Caco-2 (cell line): ENCODE measurements at regions not wholly inside any gene's neighbourhood (a gene's known extent, or its start where the extent isn't known, plus 50 kb on each side); places are given as distances from the start of the nearest gene placed in this dataset.

Experiments
- BruUV-seq: library from RNA; stranded (reverse); fragments of 400-500 nt; replicated peaks from 2 replicates; lab custom pipeline; 2021; lab: Mats Ljungman, UMichigan
- CTCF ChIA-PET: fragments of 300-600 bp; sonication (Branson Sonifier 250); formaldehyde crosslinking; loops from one replicate; lab custom pipeline; 2022; ENCODE audit warnings: antibody characterized with exemption; lab: Charles Lee
- POLR2A ChIA-PET: fragments of 300-600 bp; sonication (Branson Sonifier 250); formaldehyde crosslinking; loops from one replicate; lab custom pipeline; 2022; ENCODE audit warnings: antibody characterized with exemption; lab: Charles Lee
- DNase-seq, 2 experiments: peaks; one replicate each; pipeline versions ENCODE4 v3.0.0 to v3.0.0-alpha.2; 2020 to 2022
- H3K27me3 ChIP-seq: replicated peaks from 2 replicates; pipeline ENCODE4 v1.6.0; 2011; ENCODE audit warnings: low read length; ENCODE audit not compliant: control insufficient read depth, insufficient read depth
- H3K36me3 ChIP-seq: 2 replicates; pipeline ENCODE4 v1.5.1; 2011; ENCODE audit warnings: low read length; ENCODE audit not compliant: control insufficient read depth, insufficient read depth
- H3K4me1 ChIP-seq: fragments of 250-450 bp; sonication (Bioruptor Pico); 2 replicates; pipeline ENCODE4 v1.5.1; 2020; ENCODE audit warnings: mild to moderate bottlenecking
- H3K4me3 ChIP-seq: 2 replicates; pipeline ENCODE4 v1.5.1; 2011; ENCODE audit warnings: low read depth, mild to moderate bottlenecking, control low read depth, low read length
- H3K9me3 ChIP-seq: fragments of 250-450 bp; sonication (Bioruptor Pico); 2 replicates; pipeline ENCODE4 v1.5.1; 2020; ENCODE audit warnings: mild to moderate bottlenecking, moderate library complexity
- H3K27ac Mint-ChIP-seq: one replicate; pipeline ENCODE4 v1.8.0; 2022; ENCODE audit warnings: mixed read lengths; ENCODE audit not compliant: unreplicated experiment
- H3K27me3 Mint-ChIP-seq: one replicate; pipeline ENCODE4 v1.8.0; 2022; ENCODE audit warnings: mixed read lengths; ENCODE audit not compliant: insufficient read depth, unreplicated experiment
- H3K36me3 Mint-ChIP-seq: one replicate; pipeline ENCODE4 v1.8.0; 2022; ENCODE audit warnings: mild to moderate bottlenecking, mixed read lengths; ENCODE audit not compliant: insufficient read depth, unreplicated experiment
- H3K4me1 Mint-ChIP-seq: one replicate; pipeline ENCODE4 v1.8.0; 2022; ENCODE audit warnings: low read depth, mixed read lengths; ENCODE audit not compliant: unreplicated experiment
- H3K4me3 Mint-ChIP-seq: one replicate; pipeline ENCODE4 v1.8.0; 2022; ENCODE audit warnings: mild to moderate bottlenecking, moderate library complexity, mixed read lengths; ENCODE audit not compliant: unreplicated experiment
- H3K9me3 Mint-ChIP-seq: one replicate; pipeline ENCODE4 v1.8.0; 2022; ENCODE audit warnings: mixed read lengths; ENCODE audit not compliant: unreplicated experiment
- intact Hi-C: fragments of 100-400 bp; cut with micrococcal nuclease; formaldehyde crosslinking; loops from one replicate; pipeline ENCODE4 v1.10.0; 2022; ENCODE audit not compliant: unreplicated experiment
- TF ChIP-seq, protein P1 (sequence below), 2 experiments: fragments of 200-600 bp in 1 of 2; IDR thresholded peaks; 1 replicate in 1 of 2; 2 replicates in 1 of 2; pipeline versions ENCODE4 v1.5.1 to v1.8.0; 2011 to 2022; ENCODE audit warnings: antibody characterized with exemption in 1 of 2, control low read depth in 1 of 2, inconsistent platforms in 1 of 2, low read depth in 1 of 2, low read length in 1 of 2, mild to moderate bottlenecking in 1 of 2, moderate library complexity in 1 of 2; ENCODE audit not compliant: insufficient read depth in 1 of 2, severe bottlenecking in 1 of 2, unreplicated experiment in 1 of 2

DNA sequence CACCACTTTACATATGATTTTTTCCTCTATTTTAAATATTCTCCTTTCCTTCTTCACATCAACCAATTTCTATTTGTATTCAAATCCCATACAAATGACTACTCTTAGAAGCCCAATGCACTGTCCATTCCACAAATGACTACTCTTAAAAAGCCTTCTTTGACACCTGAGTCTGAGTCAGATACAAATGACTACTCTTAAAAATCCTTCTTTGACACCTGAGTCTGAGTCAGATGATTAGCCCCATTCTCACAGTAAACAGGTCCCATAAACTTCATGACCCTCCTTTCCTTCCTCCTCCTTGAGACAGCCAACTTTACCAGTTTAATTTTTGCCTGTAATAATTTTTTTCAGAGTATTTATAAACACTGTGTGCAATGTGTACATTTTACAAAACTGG is 231.3 kb upstream of the USP25 start:
- ChIA-PET POLR2A (no interaction called here), CTCF (no interaction called here)
- no peak overlapping the region for H3K4me3 ChIP-seq
- BruUV-seq: no TSS peak
- H3K27me3 ChIP-seq: no peaks in the 10 kb centered on the region
- no peaks in the 10 kb centered on the region for H3K36me3 Mint-ChIP-seq
- intact Hi-C loops: loop anchor here (5.0 kb wide), 1 partner anchor 254 kb away; no protein-coding TSS in a partner anchor
- H3K4me1 ChIP-seq: no peaks in the 10 kb centered on the region
- no peaks in the 10 kb centered on the region for H3K36me3 ChIP-seq
- no peaks in the 10 kb centered on the region for H3K9me3 ChIP-seq
- H3K9me3 Mint-ChIP-seq: no peaks in the 10 kb centered on the region
- no peak for DNase-seq
- no peak overlapping the region for H3K27ac Mint-ChIP-seq
- TF ChIP-seq, protein P1, sequence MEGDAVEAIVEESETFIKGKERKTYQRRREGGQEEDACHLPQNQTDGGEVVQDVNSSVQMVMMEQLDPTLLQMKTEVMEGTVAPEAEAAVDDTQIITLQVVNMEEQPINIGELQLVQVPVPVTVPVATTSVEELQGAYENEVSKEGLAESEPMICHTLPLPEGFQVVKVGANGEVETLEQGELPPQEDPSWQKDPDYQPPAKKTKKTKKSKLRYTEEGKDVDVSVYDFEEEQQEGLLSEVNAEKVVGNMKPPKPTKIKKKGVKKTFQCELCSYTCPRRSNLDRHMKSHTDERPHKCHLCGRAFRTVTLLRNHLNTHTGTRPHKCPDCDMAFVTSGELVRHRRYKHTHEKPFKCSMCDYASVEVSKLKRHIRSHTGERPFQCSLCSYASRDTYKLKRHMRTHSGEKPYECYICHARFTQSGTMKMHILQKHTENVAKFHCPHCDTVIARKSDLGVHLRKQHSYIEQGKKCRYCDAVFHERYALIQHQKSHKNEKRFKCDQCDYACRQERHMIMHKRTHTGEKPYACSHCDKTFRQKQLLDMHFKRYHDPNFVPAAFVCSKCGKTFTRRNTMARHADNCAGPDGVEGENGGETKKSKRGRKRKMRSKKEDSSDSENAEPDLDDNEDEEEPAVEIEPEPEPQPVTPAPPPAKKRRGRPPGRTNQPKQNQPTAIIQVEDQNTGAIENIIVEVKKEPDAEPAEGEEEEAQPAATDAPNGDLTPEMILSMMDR (IDR thresholded peaks at IDR 0.05; ENCODE audit: insufficient read depth in 1 of 2, low read depth in 1 of 2, low read length in 1 of 2, severe bottlenecking in 1 of 2, unreplicated experiment in 1 of 2): no peak
- no peaks in the 10 kb centered on the region for H3K27me3 Mint-ChIP-seq
- H3K4me3 Mint-ChIP-seq: no peak overlapping the region
- H3K4me1 Mint-ChIP-seq: peaks cover under 1% of the 10 kb centered on the region

DNA sequence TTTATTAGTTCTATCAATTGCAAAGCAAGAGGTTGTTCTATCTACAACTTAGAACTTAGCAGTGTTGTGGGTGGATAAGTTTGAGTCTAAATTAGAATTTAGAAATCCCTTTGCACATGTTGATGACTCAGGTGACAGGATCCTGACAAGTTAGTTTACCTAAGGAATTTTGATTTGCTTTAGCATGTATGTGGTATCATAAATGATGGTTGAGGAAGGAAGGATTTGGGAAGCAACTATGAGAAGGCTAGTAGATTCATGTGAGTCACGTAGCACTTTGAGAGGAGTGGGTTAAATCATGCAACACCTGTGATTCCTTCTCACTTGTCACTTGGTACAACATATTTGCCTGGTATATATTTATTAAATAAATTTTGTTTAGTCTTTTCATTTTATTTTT is 223.7 kb upstream of the USP25 start:
- H3K27me3 Mint-ChIP-seq: no peaks in the 10 kb centered on the region
- Histone ChIP-seq H3K4me3 (no peak overlapping the region), H3K9me3 (no peaks in the 10 kb centered on the region), H3K27me3 (no peaks in the 10 kb centered on the region), H3K4me1 (peaks cover 7% of the 10 kb centered on the region; the same call in 1 of the 2 replicates), H3K36me3 (no peaks in the 10 kb centered on the region)
- H3K4me3 Mint-ChIP-seq: no peak overlapping the region
- no peak overlapping the region for H3K27ac Mint-ChIP-seq
- TF ChIP-seq, protein P1 (IDR thresholded peaks at IDR 0.05; ENCODE audit: insufficient read depth in 1 of 2, low read depth in 1 of 2, low read length in 1 of 2, severe bottlenecking in 1 of 2, unreplicated experiment in 1 of 2): no peak
- intact Hi-C loops: no loop called here
- no peaks in the 10 kb centered on the region for H3K9me3 Mint-ChIP-seq
- BruUV-seq: no TSS peak
- ChIA-PET CTCF (no interaction called here), POLR2A (no interaction called here)
- H3K36me3 Mint-ChIP-seq: no peaks in the 10 kb centered on the region
- H3K4me1 Mint-ChIP-seq: no peaks in the 10 kb centered on the region
- DNase-seq: no peak

DNA sequence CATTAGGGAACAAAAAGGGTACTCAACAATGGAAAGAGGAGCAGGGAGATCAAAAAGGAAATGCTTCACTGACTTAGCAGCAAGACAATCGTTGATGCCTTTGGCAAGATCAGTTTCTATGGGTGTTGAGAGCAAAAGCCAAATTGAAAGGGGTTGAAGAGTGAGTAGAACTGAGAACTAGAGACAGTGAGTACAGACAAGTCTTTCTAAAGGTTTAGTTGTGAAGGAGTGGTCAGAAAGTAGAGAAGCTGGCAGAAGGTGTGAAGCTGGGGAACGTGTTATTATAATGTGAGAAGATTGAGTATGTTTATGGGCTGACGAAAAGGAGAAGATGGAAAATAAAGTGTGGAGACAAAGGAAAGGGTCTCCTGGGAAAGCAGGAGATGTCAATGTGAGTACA is 221.2 kb upstream of the USP25 start:
- H3K4me1 ChIP-seq: peaks cover 7% of the 10 kb centered on the region; the same call in 1 of the 2 replicates
- no peak overlapping the region for H3K4me3 ChIP-seq
- BruUV-seq: no TSS peak
- H3K9me3 ChIP-seq: no peaks in the 10 kb centered on the region
- POLR2A ChIA-PET: no interaction called here
- H3K36me3 ChIP-seq: no peaks in the 10 kb centered on the region
- Mint-ChIP-seq H3K9me3 (no peaks in the 10 kb centered on the region), H3K4me3 (no peak overlapping the region), H3K4me1 (no peaks in the 10 kb centered on the region), H3K27me3 (no peaks in the 10 kb centered on the region), H3K36me3 (no peaks in the 10 kb centered on the region), H3K27ac (no peak overlapping the region)
- H3K27me3 ChIP-seq: no peaks in the 10 kb centered on the region
- intact Hi-C loops: no loop called here
- TF ChIP-seq, protein P1 (IDR thresholded peaks at IDR 0.05; ENCODE audit: insufficient read depth in 1 of 2, low read depth in 1 of 2, low read length in 1 of 2, severe bottlenecking in 1 of 2, unreplicated experiment in 1 of 2): no peak
- CTCF ChIA-PET: no interaction called here
- DNase-seq: no peak
